ENCODE measurements at regions not wholly inside any gene's neighbourhood (a gene's known extent, or its start where the extent isn't known, plus 50 kb on each side); places are given as distances from the start of the nearest gene placed in this dataset.

GRCh38 chr7:131800008-131800407, 243.6 kb upstream of the PODXL start:
- no peak for TF ChIP-seq CTCF (IDR thresholded peaks at IDR 0.05; ENCODE audit: insufficient read depth, missing control alignments)
- no peak for DNase-seq (ENCODE audit: insufficient read length, low spot score)
- FAIRE-seq = no peak

- no peak for DNase-seq (ENCODE audit: insufficient read length, low spot score)
- TF ChIP-seq CTCF (IDR thresholded peaks at IDR 0.05; ENCODE audit: insufficient read depth, missing control alignments) = no peak
- FAIRE-seq = no peak
Observed at GRCh38 chr7:131797841-131798240, 241.4 kb upstream of the PODXL start.

- DNase-seq (ENCODE audit: insufficient read length, low spot score) = no peak
- FAIRE-seq = no peak
- no peak for TF ChIP-seq CTCF (IDR thresholded peaks at IDR 0.05; ENCODE audit: insufficient read depth, missing control alignments)
Observed at GRCh38 chr7:131795400-131795799, 239.0 kb upstream of the PODXL start.

- no peak for TF ChIP-seq CTCF (IDR thresholded peaks at IDR 0.05; ENCODE audit: insufficient read depth, missing control alignments)
- no peak for DNase-seq (ENCODE audit: insufficient read length, low spot score)
- FAIRE-seq = no peak
Observed at GRCh38 chr7:131792311-131792710, 235.9 kb upstream of the PODXL start.

GRCh38 chr7:131787101-131787500, 230.7 kb upstream of the PODXL start:
- no peak for DNase-seq (ENCODE audit: insufficient read length, low spot score)
- no peak for TF ChIP-seq CTCF (IDR thresholded peaks at IDR 0.05; ENCODE audit: insufficient read depth, missing control alignments)
- no peak for FAIRE-seq

GRCh38 chr7:131786204-131786603, 229.8 kb upstream of the PODXL start:
- no peak for DNase-seq (ENCODE audit: insufficient read length, low spot score)
- FAIRE-seq = no peak
- no peak for TF ChIP-seq CTCF (IDR thresholded peaks at IDR 0.05; ENCODE audit: insufficient read depth, missing control alignments)

- no peak for TF ChIP-seq CTCF (IDR thresholded peaks at IDR 0.05; ENCODE audit: insufficient read depth, missing control alignments)
- DNase-seq (ENCODE audit: insufficient read length, low spot score) = no peak
- FAIRE-seq = no peak
Observed at GRCh38 chr7:131778601-131779000, 222.2 kb upstream of the PODXL start.
